OCI-LY3 (cell line): ENCODE measurements at regions not wholly inside any gene's neighbourhood (a gene's known extent, or its start where the extent isn't known, plus 50 kb on each side); places are given as distances from the start of the nearest gene placed in this dataset.

Experiments
- EZH2phosphoT487 ChIP-seq: fragments of 200-600 bp; shearing (Covaris generic); IDR thresholded peaks from 2 replicates; pipeline ENCODE4 v1.6.1; 2018; ENCODE audit warnings: antibody characterized with exemption, mixed run types, low read depth
- TF ChIP-seq, protein P1 (sequence below): fragments of 200-600, 300-600 bp; sonication (generic); IDR thresholded peaks from 2 replicates; pipeline ENCODE4 v1.5.1; 2014; ENCODE audit warnings: antibody characterized with exemption, low read length, low read depth

DNA sequence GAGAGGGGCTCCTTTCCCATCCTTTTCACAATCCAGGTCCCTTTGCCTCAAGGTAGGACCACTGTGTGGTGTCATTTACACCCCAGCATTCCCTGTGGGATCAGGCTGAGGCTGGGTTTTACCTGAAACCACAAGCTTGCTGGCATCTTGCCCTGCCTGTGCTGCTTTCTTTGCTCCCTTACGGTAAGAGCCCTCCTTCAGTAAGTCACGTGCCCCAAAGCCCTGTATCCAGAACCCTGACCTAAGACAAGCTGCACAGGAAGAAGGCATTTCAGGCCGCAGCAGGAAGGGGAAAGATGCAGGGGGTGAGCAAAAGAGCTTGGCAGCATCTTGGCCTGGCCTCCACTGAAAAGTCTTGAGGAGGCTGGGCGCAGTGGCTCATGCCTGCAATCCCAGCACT is 58.4 kb downstream of the KLHDC7A start:
- TF ChIP-seq, protein P1, sequence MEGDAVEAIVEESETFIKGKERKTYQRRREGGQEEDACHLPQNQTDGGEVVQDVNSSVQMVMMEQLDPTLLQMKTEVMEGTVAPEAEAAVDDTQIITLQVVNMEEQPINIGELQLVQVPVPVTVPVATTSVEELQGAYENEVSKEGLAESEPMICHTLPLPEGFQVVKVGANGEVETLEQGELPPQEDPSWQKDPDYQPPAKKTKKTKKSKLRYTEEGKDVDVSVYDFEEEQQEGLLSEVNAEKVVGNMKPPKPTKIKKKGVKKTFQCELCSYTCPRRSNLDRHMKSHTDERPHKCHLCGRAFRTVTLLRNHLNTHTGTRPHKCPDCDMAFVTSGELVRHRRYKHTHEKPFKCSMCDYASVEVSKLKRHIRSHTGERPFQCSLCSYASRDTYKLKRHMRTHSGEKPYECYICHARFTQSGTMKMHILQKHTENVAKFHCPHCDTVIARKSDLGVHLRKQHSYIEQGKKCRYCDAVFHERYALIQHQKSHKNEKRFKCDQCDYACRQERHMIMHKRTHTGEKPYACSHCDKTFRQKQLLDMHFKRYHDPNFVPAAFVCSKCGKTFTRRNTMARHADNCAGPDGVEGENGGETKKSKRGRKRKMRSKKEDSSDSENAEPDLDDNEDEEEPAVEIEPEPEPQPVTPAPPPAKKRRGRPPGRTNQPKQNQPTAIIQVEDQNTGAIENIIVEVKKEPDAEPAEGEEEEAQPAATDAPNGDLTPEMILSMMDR = no peak
- no peak for TF ChIP-seq EZH2phosphoT487
